Nephron progenitor cell (in vitro differentiated cells): ENCODE measurements at regions not wholly inside any gene's neighbourhood (a gene's known extent, or its start where the extent isn't known, plus 50 kb on each side); places are given as distances from the start of the nearest gene placed in this dataset.

Experiments
- DNase-seq: peaks from one replicate; pipeline ENCODE4 v3.0.0; 2021
- H3K27ac Mint-ChIP-seq: 2 replicates; pipeline ENCODE4 v1.8.0; 2021; ENCODE audit warnings: mild to moderate bottlenecking, moderate library complexity, mixed read lengths
- H3K27me3 Mint-ChIP-seq: 2 replicates; pipeline ENCODE4 v1.8.0; 2021; ENCODE audit warnings: mild to moderate bottlenecking, low read depth, mixed read lengths; ENCODE audit not compliant: poor library complexity
- H3K36me3 Mint-ChIP-seq: 2 replicates; pipeline ENCODE4 v1.8.0; 2021; ENCODE audit warnings: low read depth, mixed read lengths
- H3K4me1 Mint-ChIP-seq: 2 replicates; pipeline ENCODE4 v1.8.0; 2021; ENCODE audit warnings: mixed read lengths
- H3K4me3 Mint-ChIP-seq: 2 replicates; pipeline ENCODE4 v1.8.0; 2021; ENCODE audit warnings: mild to moderate bottlenecking, moderate library complexity, mixed read lengths
- H3K9me3 Mint-ChIP-seq: 2 replicates; pipeline ENCODE4 v1.8.0; 2021; ENCODE audit warnings: mild to moderate bottlenecking, moderate library complexity, mixed read lengths
- CTCF ChIP-seq: fragments of 200-600 bp; sonication (generic); IDR thresholded peaks from 2 replicates; pipeline ENCODE4 v1.5.0; 2021; ENCODE audit warnings: antibody characterized with exemption

DNA sequence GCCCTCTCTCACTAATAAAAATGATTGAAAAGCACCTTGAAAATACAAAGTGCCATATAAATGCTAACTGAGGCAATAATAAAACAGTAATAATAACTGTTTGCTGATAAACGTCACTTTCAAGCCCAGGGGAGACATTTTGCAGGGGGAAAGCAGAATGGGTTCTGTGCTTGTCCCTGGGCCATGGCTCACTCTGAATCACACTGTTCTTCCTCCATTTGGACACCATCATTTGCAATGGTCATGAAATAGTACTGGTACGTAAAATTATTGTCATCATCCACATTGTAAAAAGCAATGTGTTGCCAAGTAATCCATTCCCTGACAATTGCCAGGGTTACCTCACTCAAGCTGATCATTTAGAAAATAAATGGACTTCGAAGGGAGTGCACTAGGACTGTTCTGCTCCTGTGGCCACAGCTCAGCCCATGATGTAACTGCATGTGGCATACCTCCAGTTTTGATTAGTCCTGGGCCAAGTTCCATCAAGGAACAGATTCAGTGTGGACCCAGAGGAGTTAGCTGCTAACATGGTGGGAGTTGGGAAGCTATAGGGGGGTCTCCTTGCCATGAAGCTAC is 508.8 kb upstream of the CELF4 start:
- H3K4me3 Mint-ChIP-seq: no peak overlapping the region
- H3K36me3 Mint-ChIP-seq: no peaks in the 10 kb centered on the region
- no peak overlapping the region for H3K27ac Mint-ChIP-seq
- no peaks in the 10 kb centered on the region for H3K4me1 Mint-ChIP-seq
- no peaks in the 10 kb centered on the region for H3K9me3 Mint-ChIP-seq
- no peak for DNase-seq
- peaks cover 5% of the 10 kb centered on the region for H3K27me3 Mint-ChIP-seq
- TF ChIP-seq CTCF: no peak

DNA sequence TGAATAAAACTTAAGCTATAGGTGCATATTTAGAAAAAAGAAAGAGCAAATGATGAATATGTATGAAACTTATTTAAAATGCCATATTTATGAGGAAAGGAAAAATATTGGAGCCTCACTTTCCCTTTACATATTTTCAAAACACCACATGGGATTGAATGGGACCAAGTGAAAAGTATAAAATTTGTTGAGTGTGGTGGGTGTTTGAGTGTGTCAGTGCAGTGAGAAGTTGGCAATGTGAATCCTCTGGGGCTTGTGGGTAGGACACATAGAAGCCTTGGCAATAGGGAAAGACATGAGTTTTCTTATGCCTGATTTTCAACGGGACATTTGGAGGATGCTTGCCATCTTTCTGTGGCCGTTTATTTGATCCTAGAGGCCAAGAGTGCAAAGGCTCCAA is 502.2 kb upstream of the CELF4 start:
- peaks cover 6% of the 10 kb centered on the region for H3K27me3 Mint-ChIP-seq
- H3K36me3 Mint-ChIP-seq: no peaks in the 10 kb centered on the region
- DNase-seq: no peak
- no peak for TF ChIP-seq CTCF
- no peak overlapping the region for H3K27ac Mint-ChIP-seq
- H3K4me1 Mint-ChIP-seq: no peaks in the 10 kb centered on the region
- no peak overlapping the region for H3K4me3 Mint-ChIP-seq
- H3K9me3 Mint-ChIP-seq: no peaks in the 10 kb centered on the region

DNA sequence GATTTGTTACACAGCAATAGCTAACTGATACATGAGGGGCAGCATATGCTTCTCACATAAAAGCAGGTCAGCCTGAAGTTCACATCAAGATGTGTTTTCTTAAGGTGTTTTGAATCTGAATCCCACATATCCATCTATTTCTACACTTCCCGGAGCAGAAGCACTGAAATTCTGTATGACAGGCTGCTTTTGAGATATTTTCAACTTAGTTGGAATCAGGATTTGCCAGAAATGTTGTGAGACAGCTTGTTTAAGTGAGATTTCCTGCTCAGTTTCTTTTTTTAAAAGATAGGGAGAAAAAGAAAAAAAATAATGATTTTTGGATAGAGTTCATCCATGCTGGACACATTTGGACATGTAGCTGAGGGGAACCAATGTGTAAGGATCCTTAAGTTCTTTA is 501.5 kb upstream of the CELF4 start:
- H3K36me3 Mint-ChIP-seq: no peaks in the 10 kb centered on the region
- no peaks in the 10 kb centered on the region for H3K9me3 Mint-ChIP-seq
- no peak overlapping the region for H3K27ac Mint-ChIP-seq
- H3K4me3 Mint-ChIP-seq: no peak overlapping the region
- no peak for DNase-seq
- peaks cover 6% of the 10 kb centered on the region for H3K27me3 Mint-ChIP-seq
- TF ChIP-seq CTCF: no peak
- no peaks in the 10 kb centered on the region for H3K4me1 Mint-ChIP-seq

DNA sequence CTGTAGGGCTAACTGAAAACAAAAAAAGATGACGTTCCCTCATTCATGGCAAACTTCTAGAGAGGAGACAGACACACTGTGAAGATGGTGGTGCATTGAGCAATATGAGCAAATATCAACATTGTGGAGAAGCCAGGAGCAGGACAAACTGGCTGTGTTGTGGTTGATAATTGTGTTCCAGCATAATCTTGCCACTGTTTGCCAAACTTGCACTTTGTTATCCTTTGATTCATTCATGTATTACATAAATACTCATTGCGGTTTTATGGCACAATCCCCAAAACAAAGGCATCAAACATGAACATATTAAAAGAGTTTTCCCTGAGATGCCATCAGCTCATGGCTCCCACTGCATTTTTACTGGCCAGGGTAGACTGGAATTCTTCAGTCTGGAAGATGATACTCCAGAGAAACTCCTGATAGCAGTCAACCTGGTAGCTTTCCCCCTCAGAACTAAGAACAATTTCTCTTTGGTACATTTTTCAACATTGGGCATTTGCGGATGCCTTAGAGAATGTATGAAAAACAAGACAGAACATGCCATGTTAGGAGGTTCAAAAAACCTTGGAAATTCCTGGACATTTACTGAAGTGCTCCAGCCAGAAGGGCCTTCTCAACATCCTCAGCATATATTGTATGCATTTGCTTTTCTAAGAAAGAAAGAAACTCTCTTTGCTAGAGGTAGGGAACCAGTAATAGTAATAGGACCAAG is 487.4 kb upstream of the CELF4 start:
- H3K9me3 Mint-ChIP-seq: no peaks in the 10 kb centered on the region
- no peaks in the 10 kb centered on the region for H3K36me3 Mint-ChIP-seq
- no peak overlapping the region for H3K4me3 Mint-ChIP-seq
- no peak overlapping the region for H3K27ac Mint-ChIP-seq
- TF ChIP-seq CTCF: no peak
- no peaks in the 10 kb centered on the region for H3K4me1 Mint-ChIP-seq
- H3K27me3 Mint-ChIP-seq: peaks cover 3% of the 10 kb centered on the region
- DNase-seq: no peak

DNA sequence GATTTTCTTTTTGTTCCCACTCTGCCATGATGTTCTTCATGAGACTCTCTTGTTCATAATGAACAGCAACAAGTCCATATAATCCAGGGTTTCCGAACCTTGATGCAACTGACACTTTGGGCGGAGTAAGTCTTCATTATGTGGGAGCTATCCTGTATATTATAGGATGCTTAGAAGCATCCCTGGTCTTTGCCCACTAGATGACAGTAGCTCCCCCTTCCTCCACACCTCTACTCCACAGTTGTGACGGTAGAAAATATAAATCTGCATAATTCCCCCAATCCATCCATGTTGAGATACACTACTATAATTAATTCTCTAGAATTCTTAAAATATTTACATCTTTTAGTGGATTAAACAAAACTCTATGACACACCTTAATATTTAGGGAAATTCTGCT is 482.2 kb upstream of the CELF4 start:
- Mint-ChIP-seq H3K27me3 (peaks cover 6% of the 10 kb centered on the region), H3K4me1 (no peaks in the 10 kb centered on the region), H3K36me3 (no peaks in the 10 kb centered on the region), H3K9me3 (no peaks in the 10 kb centered on the region), H3K4me3 (no peak overlapping the region), H3K27ac (no peak overlapping the region)
- TF ChIP-seq CTCF: no peak
- DNase-seq: no peak

- peaks cover 9% of the 10 kb centered on the region for H3K4me1 Mint-ChIP-seq
Observed at GRCh38 chr18:38046651-38047050, 481.1 kb upstream of the CELF4 start.

More at GRCh38 chr18:38046651-38047050, 481.1 kb upstream of the CELF4 start:
- peaks cover 6% of the 10 kb centered on the region for H3K27me3 Mint-ChIP-seq
- no peak for TF ChIP-seq CTCF
- H3K27ac Mint-ChIP-seq: no peak overlapping the region
- no peaks in the 10 kb centered on the region for H3K36me3 Mint-ChIP-seq
- H3K9me3 Mint-ChIP-seq: no peaks in the 10 kb centered on the region
- H3K4me3 Mint-ChIP-seq: no peak overlapping the region
- no peak for DNase-seq
